Spleen (tissue), 7 donors: ENCODE measurements at regions not wholly inside any gene's neighbourhood (a gene's known extent, or its start where the extent isn't known, plus 50 kb on each side); places are given as distances from the start of the nearest gene placed in this dataset.

ENCODE experiments used
- CTCF ChIP-seq, 11 experiments: fragments of 200-600 bp in 7 of 11; fragments of 450-650 bp in 4 of 11; sonication (generic) in 4 of 11; IDR thresholded peaks in 8 of 11; conservative IDR thresholded peaks in 3 of 11; 1 replicate in 7 of 11; 2 replicates in 4 of 11; pipeline versions ENCODE4 v1.4.0 to v1.8.0; 2016 to 2021; ENCODE audit warnings: antibody characterized with exemption in 11 of 11, inconsistent platforms in 4 of 11, mild to moderate bottlenecking in 1 of 11
- POLR2AphosphoS5 ChIP-seq, 3 donors: sonication (generic); formaldehyde crosslinking; IDR thresholded peaks; one replicate each; pipeline ENCODE4 v1.5.1; 2017; ENCODE audit warnings: antibody characterized with exemption in 3 of 3
- donor health status: DM: no; HTN: no; CAD: no; lungs with moderate emphysema.
- donor health status: DM: no; HTN: no; CAD: no.
- donor health status: DM: no; HTN: no; CAD: no.

- no peak for TF ChIP-seq CTCF (IDR thresholded peaks at IDR 0.05 in 8 of 11, conservative IDR thresholded peaks at IDR 0.05 in 3 of 11)
- TF ChIP-seq POLR2AphosphoS5 (IDR thresholded peaks at IDR 0.05): no peak
These were observed 119.0 kb upstream of the CBLB start for GRCh38 chr3:105987809-105988208.
